H54 (cell line): ENCODE measurements at regions not wholly inside any gene's neighbourhood (a gene's known extent, or its start where the extent isn't known, plus 50 kb on each side); places are given as distances from the start of the nearest gene placed in this dataset.

Source experiments
- DNase-seq: peaks from one replicate; pipeline ENCODE4 v3.0.0; 2011; ENCODE audit warnings: low spot score, mixed read lengths; ENCODE audit not compliant: insufficient read length
- FAIRE-seq: peaks from 3 replicates; lab custom pipeline; 2011; peaks lifted over from hg19 to GRCh38; lab: Jason Lieb, UNC
- POLR2A ChIP-seq: IDR thresholded peaks from 2 replicates; pipeline ENCODE4 v1.6.1; 2011; ENCODE audit warnings: low read depth, mild to moderate bottlenecking, low read length

- FAIRE-seq (no peak), DNase-seq (no peak)
- no peak for TF ChIP-seq POLR2A
Measured at GRCh38 chr7:157467496-157468212, 130.8 kb downstream of the DNAJB6 start.

- no peak for DNase-seq
- no peak for FAIRE-seq
Measured at GRCh38 chr7:157468221-157469111, 131.7 kb downstream of the DNAJB6 start.

GRCh38 chr7:157469181-157470016 is 132.6 kb downstream of the DNAJB6 start:
- no peak for TF ChIP-seq POLR2A
- DNase-seq (no peak), FAIRE-seq (no peak)

More at GRCh38 chr7:157468221-157469111, 131.7 kb downstream of the DNAJB6 start:
- TF ChIP-seq POLR2A, result no peak

GRCh38 chr7:157470017-157470322 is 133.2 kb downstream of the DNAJB6 start:
- FAIRE-seq (no peak), DNase-seq (no peak)
- no peak for TF ChIP-seq POLR2A

GRCh38 chr7:157470701-157471131 is 133.9 kb downstream of the DNAJB6 start:
- DNase-seq (no peak), FAIRE-seq (no peak)
- TF ChIP-seq POLR2A, result no peak

GRCh38 chr7:157471259-157472125 is 134.7 kb downstream of the DNAJB6 start:
- DNase-seq (no peak), FAIRE-seq (no peak)
- no peak for TF ChIP-seq POLR2A

GRCh38 chr7:157472311-157473050 is 135.7 kb downstream of the DNAJB6 start:
- no peak for TF ChIP-seq POLR2A
- FAIRE-seq, result no peak
- DNase-seq, result no peak

- no peak for TF ChIP-seq POLR2A
- FAIRE-seq (no peak), DNase-seq (no peak)
Measured at GRCh38 chr7:157473051-157473569, 136.3 kb downstream of the DNAJB6 start.

GRCh38 chr7:157474685-157475084 is 137.9 kb downstream of the DNAJB6 start:
- DNase-seq (peak; percentile 43), FAIRE-seq (no peak)
- TF ChIP-seq POLR2A, result no peak

GRCh38 chr7:157475095-157475494 is 138.3 kb downstream of the DNAJB6 start:
- no peak for DNase-seq
- no peak for TF ChIP-seq POLR2A
- FAIRE-seq, result no peak

GRCh38 chr7:157475601-157476000 is 138.8 kb downstream of the DNAJB6 start:
- DNase-seq (no peak), FAIRE-seq (no peak)
- no peak for TF ChIP-seq POLR2A

GRCh38 chr7:157476201-157476600 is 139.4 kb downstream of the DNAJB6 start:
- no peak for FAIRE-seq
- TF ChIP-seq POLR2A, result no peak
- DNase-seq, result no peak
